H1 (cell line): ENCODE measurements at regions not wholly inside any gene's neighbourhood (a gene's known extent, or its start where the extent isn't known, plus 50 kb on each side); places are given as distances from the start of the nearest gene placed in this dataset.

Experiments used
- CTCF ChIA-PET: fragments of 300-600 bp; sonication (Branson Sonifier 250); formaldehyde crosslinking; loops from one replicate; lab custom pipeline; 2021; ENCODE audit not compliant: partially characterized antibody; lab: Charles Lee
- POLR2A ChIA-PET: fragments of 300-600 bp; sonication (Branson Sonifier 250); formaldehyde crosslinking; loops from one replicate; lab custom pipeline; 2021; ENCODE audit warnings: inconsistent platforms; ENCODE audit not compliant: partially characterized antibody; lab: Charles Lee
- DNase-seq, 2 experiments: peaks; one replicate each; pipeline versions ENCODE4 v3.0.0 to v3.0.0-alpha.2; 2010 to 2022; ENCODE audit warnings: low spot score in 2 of 2, low read depth in 1 of 2, mixed read lengths in 1 of 2
- FAIRE-seq: peaks from 2 replicates; lab custom pipeline; 2011; peaks lifted over from hg19 to GRCh38; lab: Jason Lieb, UNC
- H2AFZ ChIP-seq: 2 replicates; pipeline ENCODE4 v1.8.1; 2012; ENCODE audit warnings: low read length, inconsistent platforms
- H2AK5ac ChIP-seq: 2 replicates; pipeline ENCODE4 v1.6.1; 2013; ENCODE audit warnings: low read depth, low read length
- H2BK120ac ChIP-seq: replicated peaks from 2 replicates; pipeline ENCODE3; 2013; ENCODE audit warnings: low read depth, low read length, inconsistent platforms
- H2BK12ac ChIP-seq: 2 replicates; pipeline ENCODE4 v1.6.1; 2013; ENCODE audit warnings: low read depth, low read length
- H2BK15ac ChIP-seq: 2 replicates; pipeline ENCODE4 v1.6.1; 2013; ENCODE audit warnings: low read length
- H2BK20ac ChIP-seq: 2 replicates; pipeline ENCODE4 v1.6.1; 2013; ENCODE audit warnings: low read length
- H2BK5ac ChIP-seq: 2 replicates; pipeline ENCODE4 v1.6.1; 2013; ENCODE audit warnings: low read depth, low read length
- H3K14ac ChIP-seq: 2 replicates; pipeline ENCODE4 v1.6.1; 2013; ENCODE audit warnings: inconsistent platforms; ENCODE audit not compliant: insufficient read length
- H3K18ac ChIP-seq: 2 replicates; pipeline ENCODE4 v1.6.1; 2013; ENCODE audit warnings: low read length; ENCODE audit errors: extremely low read depth
- H3K23ac ChIP-seq: 2 replicates; pipeline ENCODE4 v1.6.1; 2013; ENCODE audit warnings: inconsistent platforms; ENCODE audit not compliant: insufficient read length
- H3K23me2 ChIP-seq: 2 replicates; pipeline ENCODE4 v1.6.1; 2013; ENCODE audit warnings: low read depth, low read length
- H3K27ac ChIP-seq: 2 replicates; pipeline ENCODE4 v1.6.1; 2011; ENCODE audit warnings: low read depth, low read length, inconsistent platforms
- H3K27me3 ChIP-seq, 4 experiments: replicated peaks in 1 of 4; 1 replicate in 1 of 4; 2 replicates in 3 of 4; pipeline versions ENCODE4 v1.6.1 to v1.8.1; 2011 to 2013; ENCODE audit warnings: low read length in 3 of 4, mild to moderate bottlenecking in 3 of 4, inconsistent platforms in 2 of 4, mixed read lengths in 2 of 4, moderate library complexity in 1 of 4; ENCODE audit not compliant: control insufficient read depth in 3 of 4, insufficient read depth in 3 of 4; ENCODE audit errors: extremely low read depth in 1 of 4
- H3K36me3 ChIP-seq, 4 experiments: 2 replicates each; pipeline versions ENCODE4 v1.6.1 to v1.8.1; 2011 to 2013; ENCODE audit warnings: mild to moderate bottlenecking in 4 of 4, low read length in 3 of 4, moderate library complexity in 2 of 4, control low read depth in 1 of 4, inconsistent platforms in 1 of 4; ENCODE audit not compliant: insufficient read depth in 4 of 4, control insufficient read depth in 2 of 4
- H3K4ac ChIP-seq: replicated peaks from 2 replicates; pipeline ENCODE3; 2013; ENCODE audit warnings: low read length, low read depth, mixed read lengths, inconsistent platforms; ENCODE audit not compliant: insufficient read length
- H3K4me1 ChIP-seq, 4 experiments: replicated peaks in 1 of 4; 1 replicate in 1 of 4; 2 replicates in 3 of 4; pipeline versions ENCODE4 v1.6.1 to v1.8.1; 2011 to 2013; ENCODE audit warnings: low read length in 3 of 4, inconsistent platforms in 2 of 4, mixed read lengths in 1 of 4; ENCODE audit not compliant: insufficient read depth in 4 of 4, control insufficient read depth in 3 of 4
- H3K4me2 ChIP-seq, 2 experiments: 2 replicates each; pipeline versions ENCODE4 v1.6.1 to v1.8.1; 2011 to 2013; ENCODE audit warnings: low read depth in 2 of 2, low read length in 2 of 2, control low read depth in 1 of 2, inconsistent platforms in 1 of 2, mild to moderate bottlenecking in 1 of 2; ENCODE audit not compliant: insufficient read depth in 1 of 2
- H3K4me3 ChIP-seq, 4 experiments: fragments of 200-600, 300-600 bp in 1 of 4; sonication (generic), shearing (Covaris generic), sonication (Bioruptor Twin) in 1 of 4; 2 replicates each; pipeline versions ENCODE4 v1.5.1 to v1.8.1; 2011 to 2016; ENCODE audit warnings: low read length in 4 of 4, low read depth in 3 of 4, control low read depth in 2 of 4, inconsistent platforms in 2 of 4, mild to moderate bottlenecking in 2 of 4, mixed read lengths in 1 of 4, moderate library complexity in 1 of 4; ENCODE audit not compliant: insufficient read depth in 2 of 4; ENCODE audit errors: extremely low read depth in 1 of 4
- H3K56ac ChIP-seq: replicated peaks from 2 replicates; pipeline ENCODE3; 2013; ENCODE audit warnings: low read depth, mild to moderate bottlenecking, mixed read lengths, low read length, inconsistent platforms; ENCODE audit not compliant: insufficient read length
- H3K79me1 ChIP-seq: 2 replicates; pipeline ENCODE4 v1.6.1; 2013; ENCODE audit warnings: low read depth, low read length, control low read depth
- H3K79me2 ChIP-seq, 2 experiments: 2 replicates each; pipeline versions ENCODE4 v1.6.1 to v1.8.1; 2012 to 2013; ENCODE audit warnings: low read length in 2 of 2, mild to moderate bottlenecking in 2 of 2, inconsistent platforms in 1 of 2; ENCODE audit not compliant: insufficient read depth in 2 of 2, control insufficient read depth in 1 of 2
- H3K9ac ChIP-seq, 4 experiments: replicated peaks in 1 of 4; 1 replicate in 1 of 4; 2 replicates in 3 of 4; pipeline versions ENCODE4 v1.6.1 to v1.8.1; 2011 to 2013; ENCODE audit warnings: low read depth in 3 of 4, low read length in 3 of 4, control low read depth in 2 of 4, mild to moderate bottlenecking in 2 of 4, moderate library complexity in 2 of 4, inconsistent platforms in 1 of 4; ENCODE audit errors: extremely low read depth in 1 of 4
- H3K9me3 ChIP-seq, 2 experiments: 2 replicates each; pipeline versions ENCODE4 v1.6.1 to v1.8.1; 2012 to 2013; ENCODE audit warnings: mild to moderate bottlenecking in 2 of 2, moderate library complexity in 2 of 2, control low read depth in 1 of 2, inconsistent platforms in 1 of 2, low read depth in 1 of 2, low read length in 1 of 2, mixed read lengths in 1 of 2; ENCODE audit not compliant: insufficient read depth in 2 of 2
- H4K20me1 ChIP-seq, 2 experiments: replicated peaks in 1 of 2; 2 replicates each; pipeline versions ENCODE3 to v1.8.1; 2011 to 2013; ENCODE audit warnings: inconsistent platforms in 2 of 2, low read length in 2 of 2, mild to moderate bottlenecking in 1 of 2; ENCODE audit not compliant: insufficient read depth in 2 of 2, control insufficient read depth in 1 of 2
- H4K5ac ChIP-seq: 2 replicates; pipeline ENCODE4 v1.6.1; 2013; ENCODE audit warnings: low read length, low read depth, mixed read lengths, inconsistent platforms; ENCODE audit not compliant: insufficient read length
- H4K8ac ChIP-seq: 2 replicates; pipeline ENCODE4 v1.8.0; 2013; ENCODE audit warnings: mild to moderate bottlenecking, moderate library complexity, low read length, inconsistent platforms; ENCODE audit not compliant: insufficient read depth; ENCODE audit errors: extremely low read depth
- H4K91ac ChIP-seq: replicated peaks from 2 replicates; pipeline ENCODE3; 2013; ENCODE audit warnings: low read length, mixed read lengths, inconsistent platforms; ENCODE audit not compliant: insufficient read length
- EP300 ChIP-seq, 2 experiments: IDR thresholded peaks; 1 replicate in 1 of 2; 2 replicates in 1 of 2; pipeline ENCODE4 v1.6.1; 2011 to 2012; ENCODE audit warnings: low read depth in 2 of 2, low read length in 2 of 2, mild to moderate bottlenecking in 2 of 2, borderline replicate concordance in 1 of 2, inconsistent platforms in 1 of 2, moderate library complexity in 1 of 2
- FOSL1 ChIP-seq: IDR thresholded peaks from 2 replicates; pipeline ENCODE4 v1.6.1; 2011; ENCODE audit warnings: mild to moderate bottlenecking, low read depth, low read length, moderate library complexity; ENCODE audit not compliant: insufficient read depth
- RXRA ChIP-seq: IDR thresholded peaks from 2 replicates; pipeline ENCODE4 v1.6.1; 2011; ENCODE audit warnings: low read depth, mild to moderate bottlenecking, low read length, moderate library complexity; ENCODE audit not compliant: insufficient read depth
- SP1 ChIP-seq: IDR thresholded peaks from 2 replicates; pipeline ENCODE4 v1.6.1; 2011; ENCODE audit warnings: low read depth, low read length
- WGBS, 2 experiments: shearing (Covaris generic) in 1 of 2; methylation state at CpG; one replicate each; pipeline versions ENCODE4 v1.1.6 to v1.1.7; 2013 to 2015; ENCODE audit warnings: low lambda C conversion rate in 2 of 2, mixed read lengths in 2 of 2, inconsistent platforms in 1 of 2, low coverage in 1 of 2, missing lambda C conversion rate in 1 of 2; ENCODE audit not compliant: insufficient replicate concordance in 2 of 2, insufficient coverage in 1 of 2, insufficient read length in 1 of 2; ENCODE audit errors: extremely low coverage in 1 of 2, missing lambda C conversion rate in 1 of 2; 5-methylcytosine and 5-hydroxymethylcytosine counted together

DNA sequence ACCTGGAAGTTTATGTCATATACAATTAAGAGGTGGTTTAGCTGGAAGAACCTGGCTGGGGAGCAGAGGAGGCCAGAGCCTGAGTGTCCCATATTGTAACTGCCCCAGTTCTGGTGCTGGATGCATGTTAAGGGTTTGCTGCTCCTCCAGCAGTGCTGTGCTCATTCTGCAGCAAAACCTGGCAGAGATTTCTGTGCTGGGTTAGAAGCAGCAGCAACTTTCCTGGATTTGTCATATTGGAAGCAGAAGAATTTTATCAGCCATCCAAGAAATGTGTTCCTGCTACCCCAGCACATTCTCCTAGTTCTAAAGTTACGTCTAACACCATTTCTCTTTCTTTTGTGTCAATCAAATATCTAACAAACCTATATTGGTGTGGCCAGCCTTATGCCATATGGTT is 284.1 kb downstream of the TDRD15 start:
- TF ChIP-seq SP1 (no peak), RXRA (no peak), EP300 (IDR thresholded peaks at IDR 0.05; ENCODE audit: borderline replicate concordance in 1 of 2, low read depth in 2 of 2, low read length in 2 of 2) (no peak), FOSL1 (no peak)
- H3K79me1 ChIP-seq = no peaks in the 10 kb centered on the region

More for the DNA sequence above, 284.1 kb downstream of the TDRD15 start:
- no peak overlapping the region for H4K91ac ChIP-seq
- H2AK5ac ChIP-seq = no peak overlapping the region
- H3K27me3 ChIP-seq = no peaks in the 10 kb centered on the region
- H2BK120ac ChIP-seq = no peak overlapping the region
- H3K4me2 ChIP-seq = no peak overlapping the region
- FAIRE-seq (no peak), DNase-seq (no peak)
- H4K20me1 ChIP-seq = no peaks in the 10 kb centered on the region
- no peak overlapping the region for H2BK5ac ChIP-seq
- no peak overlapping the region for H3K18ac ChIP-seq
- no peaks in the 10 kb centered on the region for H3K9me3 ChIP-seq
- no peak overlapping the region for H4K5ac ChIP-seq
- ChIA-PET CTCF (interaction anchor here (0.8 to 1.7 kb wide), 2 partner anchors 10 to 13 kb away, joined by 3 to 11 read pairs; no protein-coding TSS in a partner anchor), POLR2A (no interaction called here)
- H3K4ac ChIP-seq = no peak overlapping the region
- no peak overlapping the region for H3K27ac ChIP-seq
- H3K79me2 ChIP-seq = no peaks in the 10 kb centered on the region
- no peak overlapping the region for H2BK15ac ChIP-seq
- H2BK12ac ChIP-seq = no peak overlapping the region
- no peak overlapping the region for H2BK20ac ChIP-seq
- H3K56ac ChIP-seq = no peak overlapping the region
- H3K36me3 ChIP-seq = no peaks in the 10 kb centered on the region
- H3K23me2 ChIP-seq = no peaks in the 10 kb centered on the region
- no CpG with 5 or more reads among the region's 1 CpG for WGBS, 2 experiments
- no peak overlapping the region for H2AFZ ChIP-seq
- no peak overlapping the region for H3K4me3 ChIP-seq
- peaks cover 0 to 4% (median under 1%) of the 10 kb centered on the region in 4 experiments; a peak in 2 of 7 replicates for H3K4me1 ChIP-seq
- no peak overlapping the region for H3K14ac ChIP-seq
- H3K23ac ChIP-seq = no peak overlapping the region
- no peak overlapping the region for H4K8ac ChIP-seq
- H3K9ac ChIP-seq = no peak overlapping the region
